ENCODE measurements at regions not wholly inside any gene's neighbourhood (a gene's known extent, or its start where the extent isn't known, plus 50 kb on each side); places are given as distances from the start of the nearest gene placed in this dataset.

- no peak overlapping the region for H3K27ac ChIP-seq
- no peak for TF ChIP-seq CTCF (IDR thresholded peaks at IDR 0.05)
- H3K4me3 ChIP-seq (ENCODE audit: low read depth in 1 of 2, low read length in 1 of 2) = no peak overlapping the region
- peaks cover 12% of the 10 kb centered on the region for H3K27me3 ChIP-seq
- no peaks in the 10 kb centered on the region for H3K36me3 ChIP-seq
- no peaks in the 10 kb centered on the region for H3K9me3 ChIP-seq
- no peaks in the 10 kb centered on the region for H3K4me1 ChIP-seq (ENCODE audit: control insufficient read depth in 1 of 2, insufficient read depth in 1 of 2, low read depth in 1 of 2, low read length in 1 of 2)
Observed at GRCh38 chr10:44301781-44302355, 83.0 kb downstream of the CXCL12 start.

DNA sequence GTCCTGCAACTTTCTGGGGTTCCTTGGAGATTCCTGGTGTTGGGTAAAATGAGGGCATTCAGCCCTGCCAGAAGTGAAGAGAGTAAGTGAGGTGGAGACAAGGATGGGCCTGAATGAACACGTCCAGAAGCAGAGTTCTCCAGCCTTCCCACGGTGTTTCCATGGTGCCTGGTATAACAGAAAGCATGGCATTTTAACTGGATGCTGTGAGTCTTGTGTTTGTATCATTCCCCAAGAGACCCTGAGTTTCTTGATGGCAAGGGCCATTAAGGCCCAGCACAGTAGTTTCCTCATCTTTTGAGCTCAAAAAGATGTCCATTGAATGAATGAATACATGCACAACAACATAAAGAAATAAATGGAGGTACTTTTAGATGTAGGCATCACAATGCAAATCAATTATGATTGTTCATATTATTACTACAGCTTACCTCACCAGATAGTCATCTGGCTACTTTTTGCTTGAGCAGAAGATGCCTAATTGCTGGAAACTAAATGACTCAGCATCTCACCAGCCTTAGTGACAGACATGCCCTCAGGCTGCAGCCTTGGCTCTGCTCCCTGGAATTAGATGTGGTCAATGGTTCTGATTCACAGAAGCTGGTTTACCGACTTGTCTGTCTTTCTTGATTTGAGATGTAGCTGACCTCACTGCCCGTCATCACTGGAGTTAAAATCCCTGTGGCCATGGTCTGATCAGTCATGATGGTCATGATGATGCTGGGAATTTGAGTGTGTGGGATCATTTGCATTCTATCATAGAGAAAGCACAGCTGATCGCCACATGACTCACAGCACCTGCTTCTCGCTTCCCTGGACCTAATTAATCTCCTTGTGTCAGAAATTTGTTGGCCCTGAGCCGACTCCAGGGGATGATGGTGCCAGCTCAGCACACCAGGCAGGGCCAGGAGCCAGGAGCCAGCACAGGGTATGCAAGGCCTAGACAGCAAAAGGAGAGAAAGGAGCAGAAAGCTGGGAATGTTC lies 83.9 kb downstream of the CXCL12 start:
- no peak overlapping the region for H3K4me3 ChIP-seq (ENCODE audit: low read depth in 1 of 2, low read length in 1 of 2)
- TF ChIP-seq CTCF (IDR thresholded peaks at IDR 0.05) = no peak
- peaks cover 18% of the 10 kb centered on the region for H3K27me3 ChIP-seq
- no peaks in the 10 kb centered on the region for H3K36me3 ChIP-seq
- no peaks in the 10 kb centered on the region for H3K9me3 ChIP-seq
- no peak overlapping the region for H3K27ac ChIP-seq
- no peaks in the 10 kb centered on the region for H3K4me1 ChIP-seq (ENCODE audit: control insufficient read depth in 1 of 2, insufficient read depth in 1 of 2, low read depth in 1 of 2, low read length in 1 of 2)

DNA sequence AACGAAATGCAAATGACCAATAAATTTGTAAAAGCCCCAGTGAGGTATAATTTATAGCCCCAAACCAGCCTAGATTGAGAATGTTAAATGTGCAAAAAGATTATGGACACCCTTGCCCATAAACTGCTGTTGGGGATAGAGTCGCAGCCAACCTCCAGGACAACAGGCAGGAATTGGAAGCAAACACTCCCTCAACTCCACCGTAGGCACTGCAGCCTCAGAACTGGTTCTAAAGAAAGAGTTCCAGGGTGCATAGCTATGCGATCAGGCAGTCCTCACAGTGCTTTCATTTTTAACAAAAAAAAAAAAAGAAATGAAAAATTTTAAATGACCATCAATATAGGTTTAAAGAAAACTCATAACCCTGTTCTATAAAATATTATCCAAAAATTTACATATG lies 86.2 kb downstream of the CXCL12 start:
- peaks cover 37% of the 10 kb centered on the region for H3K27me3 ChIP-seq
- H3K9me3 ChIP-seq = no peaks in the 10 kb centered on the region
- H3K27ac ChIP-seq = no peak overlapping the region
- H3K4me1 ChIP-seq (ENCODE audit: control insufficient read depth in 1 of 2, insufficient read depth in 1 of 2, low read depth in 1 of 2, low read length in 1 of 2) = no peaks in the 10 kb centered on the region
- TF ChIP-seq CTCF (IDR thresholded peaks at IDR 0.05) = no peak
- no peak overlapping the region for H3K4me3 ChIP-seq (ENCODE audit: low read depth in 1 of 2, low read length in 1 of 2)
- H3K36me3 ChIP-seq = no peaks in the 10 kb centered on the region

GRCh38 chr10:44297963-44298362 lies 86.9 kb downstream of the CXCL12 start:
- H3K4me1 ChIP-seq (ENCODE audit: control insufficient read depth in 1 of 2, insufficient read depth in 1 of 2, low read depth in 1 of 2, low read length in 1 of 2) = no peaks in the 10 kb centered on the region
- TF ChIP-seq CTCF (IDR thresholded peaks at IDR 0.05) = no peak
- no peaks in the 10 kb centered on the region for H3K9me3 ChIP-seq
- H3K4me3 ChIP-seq (ENCODE audit: low read depth in 1 of 2, low read length in 1 of 2) = no peak overlapping the region
- no peaks in the 10 kb centered on the region for H3K36me3 ChIP-seq
- H3K27me3 ChIP-seq = peaks cover 45% of the 10 kb centered on the region
- no peak overlapping the region for H3K27ac ChIP-seq

GRCh38 chr10:44295644-44296241 lies 89.2 kb downstream of the CXCL12 start:
- Histone ChIP-seq H3K27ac (no peak overlapping the region), H3K4me1 (ENCODE audit: control insufficient read depth in 1 of 2, insufficient read depth in 1 of 2, low read depth in 1 of 2, low read length in 1 of 2) (no peaks in the 10 kb centered on the region)

More at GRCh38 chr10:44295644-44296241, 89.2 kb downstream of the CXCL12 start:
- no peak overlapping the region for H3K4me3 ChIP-seq (ENCODE audit: low read depth in 1 of 2, low read length in 1 of 2)
- no peaks in the 10 kb centered on the region for H3K9me3 ChIP-seq
- peaks cover 67% of the 10 kb centered on the region for H3K27me3 ChIP-seq
- no peak for TF ChIP-seq CTCF (IDR thresholded peaks at IDR 0.05)
- H3K36me3 ChIP-seq = no peaks in the 10 kb centered on the region
